H9 (cell line): ENCODE measurements at regions not wholly inside any gene's neighbourhood (a gene's known extent, or its start where the extent isn't known, plus 50 kb on each side); places are given as distances from the start of the nearest gene placed in this dataset.

Experiments
- DNase-seq: peaks from one replicate; pipeline ENCODE4 v3.0.0-alpha.2; 2017
- H2AFZ ChIP-seq: one replicate; pipeline ENCODE4 v1.6.1; 2013; ENCODE audit warnings: mild to moderate bottlenecking, low read length, control low read depth, moderate library complexity
- H2AK5ac ChIP-seq: 2 replicates; pipeline ENCODE4 v1.6.1; 2013; ENCODE audit warnings: low read length, control low read depth, mixed read lengths; ENCODE audit not compliant: insufficient read length
- H2BK120ac ChIP-seq: one replicate; pipeline ENCODE4 v1.6.1; 2013; ENCODE audit warnings: low read depth, mild to moderate bottlenecking, low read length, control low read depth, inconsistent platforms; ENCODE audit not compliant: poor library complexity, severe bottlenecking
- H2BK12ac ChIP-seq: 2 replicates; pipeline ENCODE4 v1.6.1; 2013; ENCODE audit warnings: low read length, control low read depth, mixed read lengths, low read depth; ENCODE audit not compliant: insufficient read length
- H2BK15ac ChIP-seq: 2 replicates; pipeline ENCODE4 v1.6.1; 2013; ENCODE audit warnings: low read depth, low read length, control low read depth
- H2BK20ac ChIP-seq: one replicate; pipeline ENCODE4 v1.6.1; 2013; ENCODE audit warnings: low read depth, mild to moderate bottlenecking, low read length, control low read depth, inconsistent platforms; ENCODE audit not compliant: poor library complexity, severe bottlenecking
- H2BK5ac ChIP-seq: 2 replicates; pipeline ENCODE4 v1.6.1; 2013; ENCODE audit warnings: low read length, control low read depth, mixed read lengths; ENCODE audit not compliant: insufficient read length
- H3K14ac ChIP-seq: 2 replicates; pipeline ENCODE4 v1.6.1; 2013; ENCODE audit warnings: low read length, control low read depth; ENCODE audit not compliant: insufficient read depth
- H3K18ac ChIP-seq: 2 replicates; pipeline ENCODE4 v1.6.1; 2013; ENCODE audit warnings: low read depth, mild to moderate bottlenecking, mixed read lengths, low read length, control low read depth; ENCODE audit not compliant: insufficient read length
- H3K23ac ChIP-seq: 2 replicates; pipeline ENCODE4 v1.6.1; 2013; ENCODE audit warnings: low read length, control low read depth, mixed read lengths, low read depth; ENCODE audit not compliant: insufficient read length
- H3K23me2 ChIP-seq: 2 replicates; pipeline ENCODE4 v1.6.1; 2013; ENCODE audit warnings: low read depth, mild to moderate bottlenecking, mixed read lengths, low read length, control low read depth; ENCODE audit not compliant: insufficient read length, poor library complexity, severe bottlenecking
- H3K27ac ChIP-seq: 2 replicates; pipeline ENCODE4 v1.5.1; 2013; ENCODE audit warnings: low read length, control low read depth, mixed read lengths, low read depth; ENCODE audit not compliant: insufficient read length
- H3K27me3 ChIP-seq: 2 replicates; pipeline ENCODE4 v1.6.1; 2013; ENCODE audit warnings: low read length, control low read depth, inconsistent platforms; ENCODE audit not compliant: insufficient read depth
- H3K4ac ChIP-seq: 2 replicates; pipeline ENCODE4 v1.6.1; 2013; ENCODE audit warnings: low read depth, mild to moderate bottlenecking, control low read depth, inconsistent platforms, low read length, moderate library complexity
- H3K4me1 ChIP-seq: 2 replicates; pipeline ENCODE4 v1.6.1; 2013; ENCODE audit warnings: low read length, control low read depth, inconsistent platforms; ENCODE audit not compliant: insufficient read depth
- H3K4me2 ChIP-seq: 2 replicates; pipeline ENCODE4 v1.6.1; 2013; ENCODE audit warnings: low read length, control low read depth, mixed read lengths; ENCODE audit not compliant: insufficient read length, insufficient read depth
- H3K56ac ChIP-seq: 2 replicates; pipeline ENCODE4 v1.6.1; 2013; ENCODE audit warnings: low read depth, mild to moderate bottlenecking, mixed read lengths, low read length, control low read depth; ENCODE audit not compliant: insufficient read length
- H3K79me1 ChIP-seq: 2 replicates; pipeline ENCODE4 v1.6.1; 2013; ENCODE audit warnings: low read depth, mild to moderate bottlenecking, moderate library complexity, low read length, control low read depth, inconsistent platforms; ENCODE audit not compliant: insufficient read depth, poor library complexity, severe bottlenecking
- H3K79me2 ChIP-seq: 2 replicates; pipeline ENCODE4 v1.6.1; 2013; ENCODE audit warnings: low read length, control low read depth, inconsistent platforms; ENCODE audit not compliant: insufficient read depth
- H3K9ac ChIP-seq: 2 replicates; pipeline ENCODE4 v1.6.1; 2013; ENCODE audit warnings: low read length, control low read depth, mixed read lengths; ENCODE audit not compliant: insufficient read length; ENCODE audit errors: extremely low read depth
- H3K9me3 ChIP-seq: one replicate; pipeline ENCODE4 v1.6.1; 2013; ENCODE audit warnings: low read depth, low read length, inconsistent platforms; ENCODE audit not compliant: control insufficient read depth
- H3T11ph ChIP-seq: one replicate; pipeline ENCODE4 v1.6.1; 2013; ENCODE audit warnings: mild to moderate bottlenecking, low read length, control low read depth, inconsistent platforms
- H4K20me1 ChIP-seq: one replicate; pipeline ENCODE4 v1.6.1; 2013; ENCODE audit not compliant: control insufficient read depth, insufficient read length, insufficient read depth
- H4K5ac ChIP-seq: 2 replicates; pipeline ENCODE4 v1.6.1; 2013; ENCODE audit warnings: low read depth, mild to moderate bottlenecking, mixed read lengths, low read length, control low read depth; ENCODE audit not compliant: insufficient read length
- H4K8ac ChIP-seq: replicated peaks from 2 replicates; pipeline ENCODE4 v1.6.1; 2013; ENCODE audit warnings: low read length, control low read depth, mixed read lengths, low read depth; ENCODE audit not compliant: insufficient read length
- H4K91ac ChIP-seq: 2 replicates; pipeline ENCODE4 v1.6.1; 2013; ENCODE audit warnings: low read depth, mild to moderate bottlenecking, moderate library complexity, mixed read lengths, low read length, control low read depth; ENCODE audit not compliant: insufficient read length
- H3K27ac Mint-ChIP-seq, 3 experiments: 2 replicates in 2 of 3; 3 replicates in 1 of 3; pipeline ENCODE4 v1.8.0; 2020 to 2021; ENCODE audit warnings: mixed read lengths in 3 of 3, mild to moderate bottlenecking in 1 of 3, moderate library complexity in 1 of 3
- H3K27me3 Mint-ChIP-seq: 2 replicates; pipeline ENCODE4 v1.8.0; 2021; ENCODE audit warnings: low read depth, mild to moderate bottlenecking, moderate library complexity, mixed read lengths
- H3K36me3 Mint-ChIP-seq, 3 experiments: 2 replicates in 2 of 3; 3 replicates in 1 of 3; pipeline ENCODE4 v1.8.0; 2020 to 2021; ENCODE audit warnings: low read depth in 3 of 3, mixed read lengths in 3 of 3; ENCODE audit not compliant: insufficient read depth in 1 of 3
- H3K4me1 Mint-ChIP-seq, 2 experiments: 2 replicates each; pipeline ENCODE4 v1.8.0; 2020; ENCODE audit warnings: mixed read lengths in 2 of 2
- H3K4me3 Mint-ChIP-seq, 2 experiments: 2 replicates in 1 of 2; 3 replicates in 1 of 2; pipeline ENCODE4 v1.8.0; 2020 to 2021; ENCODE audit warnings: mild to moderate bottlenecking in 2 of 2, mixed read lengths in 2 of 2, moderate library complexity in 1 of 2
- H3K9me3 Mint-ChIP-seq, 2 experiments: 2 replicates in 1 of 2; 3 replicates in 1 of 2; pipeline ENCODE4 v1.8.0; 2020; ENCODE audit warnings: mild to moderate bottlenecking in 2 of 2, mixed read lengths in 2 of 2, moderate library complexity in 1 of 2
- CTCF ChIP-seq: fragments of 200-600 bp; sonication (generic); conservative IDR thresholded peaks from 3 replicates; pipeline ENCODE4 v1.8.0; 2021; ENCODE audit warnings: antibody characterized with exemption, mild to moderate bottlenecking
- WGBS: extraction: QIAGEN DNeasy Blood & Tissue Kit; methylation state at CpG from one replicate; pipeline ENCODE4 v1.1.7; 2013; ENCODE audit warnings: missing lambda C conversion rate, low lambda C conversion rate, mixed read lengths; ENCODE audit not compliant: insufficient read length; ENCODE audit errors: extremely low coverage; 5-methylcytosine and 5-hydroxymethylcytosine counted together

DNA sequence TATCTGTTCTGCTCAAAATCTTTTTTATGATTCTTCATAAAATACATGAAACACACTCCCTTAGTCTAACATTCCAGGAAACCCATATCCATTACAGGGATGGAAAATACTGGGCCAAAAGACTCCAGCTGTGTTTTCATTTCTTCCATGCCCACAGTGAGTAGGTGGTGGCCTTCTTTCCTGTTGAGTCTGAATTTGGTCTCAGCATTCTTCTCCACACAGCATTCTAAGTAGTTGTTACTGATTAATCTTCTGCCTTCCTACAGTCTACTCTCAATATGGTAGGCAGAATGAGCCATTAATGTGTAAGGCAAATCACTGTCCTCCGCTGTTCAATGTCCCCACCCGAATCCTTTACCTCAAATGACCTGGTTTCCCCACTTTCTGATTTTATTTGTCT, 370.6 kb upstream of the RPS6KA3 start:
- no peak overlapping the region for H3K4me3 Mint-ChIP-seq
- Histone ChIP-seq H2AFZ (no peak overlapping the region), H3K56ac (no peak overlapping the region), H2BK5ac (no peak overlapping the region), H3K4me2 (no peak overlapping the region), H3K79me1 (no peaks in the 10 kb centered on the region), H3T11ph (no peak overlapping the region), H3K4me1 (no peaks in the 10 kb centered on the region), H4K20me1 (no peaks in the 10 kb centered on the region), H3K27ac (no peak overlapping the region), H3K9ac (no peak overlapping the region), H4K5ac (no peak overlapping the region), H3K4ac (no peak overlapping the region), H3K27me3 (no peaks in the 10 kb centered on the region), H4K8ac (no peak overlapping the region), H3K18ac (no peak overlapping the region), H3K14ac (no peak overlapping the region), H3K23ac (no peak overlapping the region), H4K91ac (no peak overlapping the region), H2AK5ac (no peak overlapping the region), H3K9me3 (peaks cover 31% of the 10 kb centered on the region), H2BK15ac (no peak overlapping the region), H2BK120ac (no peak overlapping the region), H2BK12ac (no peak overlapping the region), H3K23me2 (no peaks in the 10 kb centered on the region), H3K79me2 (no peaks in the 10 kb centered on the region), H2BK20ac (no peak overlapping the region)
- WGBS = no CpG with 5 or more reads among the region's 2 CpGs
- no peaks in the 10 kb centered on the region for H3K27me3 Mint-ChIP-seq
- peaks cover 0 to 43% of the 10 kb centered on the region in 2 experiments; a peak in 4 of 5 replicates for H3K9me3 Mint-ChIP-seq
- H3K4me1 Mint-ChIP-seq = peaks cover 2 to 9% of the 10 kb centered on the region in 2 experiments; a peak in 2 of 4 replicates
- no peak for TF ChIP-seq CTCF
- H3K36me3 Mint-ChIP-seq = peaks cover 0 to 8% (median 0%) of the 10 kb centered on the region in 3 experiments; a peak in 2 of 7 replicates
- no peak overlapping the region for H3K27ac Mint-ChIP-seq
- DNase-seq = no peak
